ENCODE measurements at regions not wholly inside any gene's neighbourhood (a gene's known extent, or its start where the extent isn't known, plus 50 kb on each side); places are given as distances from the start of the nearest gene placed in this dataset.

- no peak for ATAC-seq (ENCODE audit: low read depth)
- Histone ChIP-seq H3K27ac (ENCODE audit: poor library complexity, severe bottlenecking) (no peak overlapping the region), H3K36me3 (ENCODE audit: low read depth) (no peaks in the 10 kb centered on the region), H3K9me3 (ENCODE audit: severe bottlenecking) (no peaks in the 10 kb centered on the region), H3K4me1 (ENCODE audit: insufficient read depth, poor library complexity, severe bottlenecking) (no peaks in the 10 kb centered on the region), H3K27me3 (ENCODE audit: insufficient read depth, poor library complexity, severe bottlenecking) (peaks cover 11% of the 10 kb centered on the region), H3K4me3 (ENCODE audit: severe bottlenecking) (no peak overlapping the region)
- no peak for TF ChIP-seq CTCF (IDR thresholded peaks at IDR 0.05; ENCODE audit: poor library complexity, severe bottlenecking)
- DNase-seq (ENCODE audit: low spot score), result no peak
These were observed 183.3 kb downstream of the UTP18 start for GRCh38 chr17:51443646-51444045.

- DNase-seq (ENCODE audit: low spot score), result no peak
- Histone ChIP-seq H3K9me3 (ENCODE audit: severe bottlenecking) (no peaks in the 10 kb centered on the region), H3K4me3 (ENCODE audit: severe bottlenecking) (no peak overlapping the region), H3K4me1 (ENCODE audit: insufficient read depth, poor library complexity, severe bottlenecking) (no peaks in the 10 kb centered on the region), H3K27me3 (ENCODE audit: insufficient read depth, poor library complexity, severe bottlenecking) (peaks cover 11% of the 10 kb centered on the region), H3K36me3 (ENCODE audit: low read depth) (no peaks in the 10 kb centered on the region), H3K27ac (ENCODE audit: poor library complexity, severe bottlenecking) (no peak overlapping the region)
- no peak for ATAC-seq (ENCODE audit: low read depth)
- no peak for TF ChIP-seq CTCF (IDR thresholded peaks at IDR 0.05; ENCODE audit: poor library complexity, severe bottlenecking)
These were observed 185.6 kb downstream of the UTP18 start for GRCh38 chr17:51445946-51446345.

- peaks cover 5% of the 10 kb centered on the region for H3K27me3 ChIP-seq (ENCODE audit: insufficient read depth, poor library complexity, severe bottlenecking)
- no peak for ATAC-seq (ENCODE audit: low read depth)
These were observed 194.2 kb downstream of the UTP18 start for GRCh38 chr17:51454456-51454978.

GRCh38 chr17:51455211-51455610 is 194.9 kb downstream of the UTP18 start:
- Histone ChIP-seq H3K36me3 (ENCODE audit: low read depth) (no peaks in the 10 kb centered on the region), H3K27ac (ENCODE audit: poor library complexity, severe bottlenecking) (no peak overlapping the region), H3K4me1 (ENCODE audit: insufficient read depth, poor library complexity, severe bottlenecking) (no peaks in the 10 kb centered on the region), H3K4me3 (ENCODE audit: severe bottlenecking) (no peak overlapping the region), H3K9me3 (ENCODE audit: severe bottlenecking) (no peaks in the 10 kb centered on the region), H3K27me3 (ENCODE audit: insufficient read depth, poor library complexity, severe bottlenecking) (peaks cover 5% of the 10 kb centered on the region)
- DNase-seq (ENCODE audit: low spot score), result no peak
- ATAC-seq (ENCODE audit: low read depth), result no peak
- TF ChIP-seq CTCF (IDR thresholded peaks at IDR 0.05; ENCODE audit: poor library complexity, severe bottlenecking), result no peak

More at GRCh38 chr17:51454456-51454978, 194.2 kb downstream of the UTP18 start:
- no peaks in the 10 kb centered on the region for H3K9me3 ChIP-seq (ENCODE audit: severe bottlenecking)
- no peaks in the 10 kb centered on the region for H3K4me1 ChIP-seq (ENCODE audit: insufficient read depth, poor library complexity, severe bottlenecking)
- DNase-seq (ENCODE audit: low spot score), result no peak
- H3K27ac ChIP-seq (ENCODE audit: poor library complexity, severe bottlenecking), result no peak overlapping the region
- no peak overlapping the region for H3K4me3 ChIP-seq (ENCODE audit: severe bottlenecking)
- H3K36me3 ChIP-seq (ENCODE audit: low read depth), result no peaks in the 10 kb centered on the region
- no peak for TF ChIP-seq CTCF (IDR thresholded peaks at IDR 0.05; ENCODE audit: poor library complexity, severe bottlenecking)

- no peak for ATAC-seq (ENCODE audit: low read depth)
- no peaks in the 10 kb centered on the region for H3K36me3 ChIP-seq (ENCODE audit: low read depth)
- H3K27ac ChIP-seq (ENCODE audit: poor library complexity, severe bottlenecking), result no peak overlapping the region
- peaks cover 5% of the 10 kb centered on the region for H3K27me3 ChIP-seq (ENCODE audit: insufficient read depth, poor library complexity, severe bottlenecking)
- TF ChIP-seq CTCF (IDR thresholded peaks at IDR 0.05; ENCODE audit: poor library complexity, severe bottlenecking), result no peak
- H3K9me3 ChIP-seq (ENCODE audit: severe bottlenecking), result no peaks in the 10 kb centered on the region
- H3K4me3 ChIP-seq (ENCODE audit: severe bottlenecking), result no peak overlapping the region
- no peaks in the 10 kb centered on the region for H3K4me1 ChIP-seq (ENCODE audit: insufficient read depth, poor library complexity, severe bottlenecking)
- no peak for DNase-seq (ENCODE audit: low spot score)
These were observed 195.6 kb downstream of the UTP18 start for GRCh38 chr17:51455931-51456330.

Data from RWPE2 (cell line).